Transverse colon (tissue), 4 donors: ENCODE measurements at regions not wholly inside any gene's neighbourhood (a gene's known extent, or its start where the extent isn't known, plus 50 kb on each side); places are given as distances from the start of the nearest gene placed in this dataset.

ENCODE experiments used
- DNase-seq: peaks from one replicate; pipeline ENCODE4 v3.0.0-alpha.2; 2019
- H3K27ac ChIP-seq, 4 donors: fragments of 200-600 bp; sonication (generic); 2 replicates each; pipeline ENCODE4 v1.5.1; 2016 to 2018; ENCODE audit warnings: inconsistent platforms in 4 of 4
- H3K27me3 ChIP-seq: fragments of 200-600 bp; sonication (generic); 2 replicates; pipeline ENCODE4 v1.5.1; 2017; ENCODE audit warnings: inconsistent platforms
- H3K36me3 ChIP-seq, 4 donors: fragments of 200-600 bp; sonication (generic); 2 replicates each; pipeline ENCODE4 v1.5.1; 2017 to 2019; ENCODE audit warnings: inconsistent platforms in 4 of 4
- H3K4me1 ChIP-seq, 4 donors: fragments of 200-600 bp; sonication (generic); 2 replicates each; pipeline ENCODE4 v1.5.1; 2017 to 2020; ENCODE audit warnings: inconsistent platforms in 4 of 4
- H3K4me3 ChIP-seq, 4 donors: fragments of 200-600 bp; sonication (generic); 1 replicate in 1 of 4; 2 replicates in 3 of 4; pipeline versions ENCODE4 v1.5.1 to v1.6.1; 2017 to 2019; ENCODE audit warnings: inconsistent platforms in 4 of 4
- H3K9me3 ChIP-seq, 2 donors: fragments of 200-600 bp; sonication (generic); 2 replicates each; pipeline ENCODE4 v1.5.1; 2017 to 2019; ENCODE audit warnings: inconsistent platforms in 2 of 2
- CTCF ChIP-seq, 5 experiments: fragments of 200-600 bp in 3 of 5; fragments of 450-650 bp in 2 of 5; sonication (generic) in 3 of 5; IDR thresholded peaks; 1 replicate in 2 of 5; 2 replicates in 3 of 5; pipeline ENCODE4 v1.5.1; 2016 to 2017; ENCODE audit warnings: antibody characterized with exemption in 5 of 5, inconsistent platforms in 3 of 5, mild to moderate bottlenecking in 2 of 5, moderate library complexity in 1 of 5
- EP300 ChIP-seq: sonication (generic); formaldehyde crosslinking; IDR thresholded peaks from one replicate; pipeline ENCODE4 v1.6.1; 2017; ENCODE audit warnings: antibody characterized with exemption, low read depth
- POLR2A ChIP-seq: fragments of 450-650 bp; IDR thresholded peaks from one replicate; pipeline ENCODE4 v1.6.1; 2016; ENCODE audit warnings: antibody characterized with exemption, mild to moderate bottlenecking, moderate library complexity
- POLR2AphosphoS5 ChIP-seq, 3 donors: sonication (generic); formaldehyde crosslinking; IDR thresholded peaks; one replicate each; pipeline ENCODE4 v1.6.1; 2016; ENCODE audit warnings: antibody characterized with exemption in 3 of 3
- WGBS, 2 donors: methylation state at CpG; one replicate each; pipeline ENCODE4 v1.1.5; 2018; ENCODE audit warnings: low coverage in 1 of 2; 5-methylcytosine and 5-hydroxymethylcytosine counted together
- in situ Hi-C, 4 donors: fragments of 200-750 bp; cut with MboI; loops; one replicate each; pipeline versions ENCODE4 v1.15.0 to v1.15.1; 2017; ENCODE audit warnings: low sequenced_read_pairs in 3 of 4, low pct_ligation_motif_present in 1 of 4, low pct_unique_long_range_greater_than_20kb in 1 of 4
- intact Hi-C: fragments of 100-400 bp; cut with DNase I; formaldehyde crosslinking; loops from one replicate; pipeline ENCODE4 v1.15.1; 2023; ENCODE audit warnings: low total_unique reads

GRCh38 chr6:76553256-76553655, 480.8 kb upstream of the IMPG1 start:
- Histone ChIP-seq H3K4me1 (no peaks in the 10 kb centered on the region), H3K4me3 (no peak overlapping the region), H3K36me3 (no peaks in the 10 kb centered on the region), H3K9me3 (no peaks in the 10 kb centered on the region), H3K27ac (no peak overlapping the region), H3K27me3 (no peaks in the 10 kb centered on the region)
- TF ChIP-seq POLR2A (no peak), POLR2AphosphoS5 (IDR thresholded peaks at IDR 0.05) (no peak)
- intact Hi-C loops (no loop called here), in situ Hi-C loops (no loop called here)
- no peak for DNase-seq

DNA sequence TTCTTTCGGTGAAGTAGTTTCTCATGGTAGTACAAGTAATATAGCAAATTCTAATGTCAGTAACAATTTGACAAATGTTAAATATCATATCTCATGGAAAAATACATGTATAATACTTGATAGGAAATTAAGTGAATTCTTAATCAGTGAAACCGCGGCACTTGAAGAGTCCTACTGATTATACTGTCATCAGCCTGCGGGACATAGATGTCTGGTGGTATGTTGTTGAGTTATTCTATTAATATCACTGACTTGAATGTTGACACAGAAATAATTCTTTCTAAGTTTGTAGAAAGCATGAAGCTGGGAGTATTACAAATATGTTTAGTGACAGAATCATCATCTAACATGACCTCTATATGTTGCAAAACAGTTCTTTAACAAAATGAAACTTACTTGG, 479.8 kb upstream of the IMPG1 start:
- intact Hi-C loops: no loop called here
- Histone ChIP-seq H3K27ac (no peak overlapping the region), H3K27me3 (no peaks in the 10 kb centered on the region), H3K9me3 (no peaks in the 10 kb centered on the region), H3K4me1 (no peaks in the 10 kb centered on the region), H3K36me3 (no peaks in the 10 kb centered on the region), H3K4me3 (no peak overlapping the region)
- in situ Hi-C loops: no loop called here
- no peak for DNase-seq
- no peak for TF ChIP-seq CTCF (IDR thresholded peaks at IDR 0.05)
- WGBS, 2 donors: 70 to 73% methylated on average over 4 of the region's 4 CpGs

GRCh38 chr6:76533661-76534060, 461.2 kb upstream of the IMPG1 start:
- no peaks in the 10 kb centered on the region for H3K27me3 ChIP-seq
- WGBS, 2 donors: 38 to 78% methylated on average over 1 to 4 of the region's 4 CpGs
- H3K4me1 ChIP-seq: no peaks in the 10 kb centered on the region
- in situ Hi-C loops (no loop called here), intact Hi-C loops (no loop called here)
- no peaks in the 10 kb centered on the region for H3K36me3 ChIP-seq
- H3K9me3 ChIP-seq: no peaks in the 10 kb centered on the region
- H3K27ac ChIP-seq: no peak overlapping the region
- no peak overlapping the region for H3K4me3 ChIP-seq
- no peak for DNase-seq
- TF ChIP-seq POLR2AphosphoS5 (IDR thresholded peaks at IDR 0.05): no peak
- TF ChIP-seq POLR2A: no peak
- TF ChIP-seq EP300: no peak
- no peak for TF ChIP-seq CTCF (IDR thresholded peaks at IDR 0.05)

DNA sequence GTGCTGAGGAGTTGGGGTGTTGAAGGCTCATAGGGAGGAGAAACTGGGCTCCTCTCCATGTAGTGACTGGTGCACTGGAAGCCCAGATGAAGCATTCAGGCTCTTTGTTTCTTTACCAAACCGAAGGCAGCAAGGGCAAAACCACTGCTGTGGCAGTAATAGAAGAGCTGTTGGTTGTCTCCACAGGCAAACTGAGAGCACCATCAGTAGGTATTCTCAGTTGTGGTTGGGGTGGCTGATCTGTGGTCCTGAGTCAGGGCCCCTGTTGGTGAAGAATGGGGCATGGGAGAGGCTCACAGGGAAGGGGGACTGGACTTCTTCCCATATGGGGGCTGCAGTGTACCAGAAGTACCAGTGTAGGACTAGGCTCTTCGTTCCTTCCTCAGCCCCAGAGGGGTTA, 460.2 kb upstream of the IMPG1 start:
- H3K4me3 ChIP-seq: no peak overlapping the region
- DNase-seq: no peak
- no peaks in the 10 kb centered on the region for H3K27me3 ChIP-seq
- H3K27ac ChIP-seq: no peak overlapping the region
- 52% methylated on average over 2 of the region's 2 CpGs; no CpG with 5 or more reads in 1 of the 2 donors for WGBS, 2 donors
- no peak for TF ChIP-seq CTCF (IDR thresholded peaks at IDR 0.05)
- TF ChIP-seq POLR2A: no peak
- no peak for TF ChIP-seq EP300
- TF ChIP-seq POLR2AphosphoS5 (IDR thresholded peaks at IDR 0.05): no peak
- no peaks in the 10 kb centered on the region for H3K9me3 ChIP-seq
- no peaks in the 10 kb centered on the region for H3K4me1 ChIP-seq
- no peaks in the 10 kb centered on the region for H3K36me3 ChIP-seq
- intact Hi-C loops (no loop called here), in situ Hi-C loops (no loop called here)

DNA sequence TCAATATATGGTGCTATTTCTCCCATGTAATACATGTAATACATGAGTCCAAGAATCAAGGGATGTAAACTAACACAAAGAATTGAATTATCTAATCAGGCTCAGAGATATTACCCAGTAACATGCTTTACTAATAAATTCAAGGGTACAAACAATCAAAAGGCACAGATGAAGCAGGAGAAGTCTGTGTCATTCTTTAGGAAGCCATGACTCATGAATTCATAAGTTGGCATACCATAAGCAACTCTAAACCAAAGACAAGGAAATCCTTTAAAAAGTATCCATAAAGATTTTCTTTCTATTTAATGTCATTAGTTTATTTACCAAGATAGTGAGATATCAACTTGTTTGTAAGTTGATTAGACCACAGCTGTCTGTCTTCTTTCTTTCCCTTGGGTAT, 446.0 kb upstream of the IMPG1 start:
- Histone ChIP-seq H3K36me3 (no peaks in the 10 kb centered on the region), H3K27me3 (no peaks in the 10 kb centered on the region), H3K27ac (no peak overlapping the region), H3K9me3 (no peaks in the 10 kb centered on the region), H3K4me1 (no peaks in the 10 kb centered on the region), H3K4me3 (no peak overlapping the region)
- in situ Hi-C loops: no loop called here
- no peak for DNase-seq
- TF ChIP-seq POLR2AphosphoS5 (IDR thresholded peaks at IDR 0.05) (no peak), CTCF (IDR thresholded peaks at IDR 0.05) (no peak), POLR2A (no peak), EP300 (no peak)
- intact Hi-C loops: no loop called here
